GM04504 (cell line): ENCODE measurements at regions not wholly inside any gene's neighbourhood (a gene's known extent, or its start where the extent isn't known, plus 50 kb on each side); places are given as distances from the start of the nearest gene placed in this dataset.
"Not testable (repeated sequence)": the region's sequence is repeated elsewhere in the genome, so short reads cannot be mapped to it uniquely, and the experiment has no call there.

Experiments
- DNase-seq: peaks from one replicate; pipeline ENCODE4 v3.0.0-alpha.2; 2012; ENCODE audit warnings: low read depth

DNA sequence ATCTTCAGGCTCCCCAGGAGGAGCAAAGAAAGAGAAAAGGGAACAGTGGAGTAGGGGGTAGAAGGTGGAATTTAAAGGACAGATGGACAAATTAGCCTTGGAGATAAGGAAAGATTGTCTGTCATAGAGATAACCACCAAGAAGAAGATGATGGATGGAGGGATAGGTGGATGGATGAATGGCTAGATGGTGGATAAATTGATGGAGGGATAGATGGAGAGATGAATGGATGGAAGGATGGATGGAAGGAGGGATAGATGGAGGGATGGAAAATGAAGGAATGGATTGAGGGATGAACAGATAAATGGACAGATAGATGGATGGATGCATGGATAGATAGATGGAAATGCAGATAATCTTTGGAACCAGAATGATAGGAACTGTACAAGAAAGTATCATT lies 102.8 kb downstream of the TNFAIP3 start:
- DNase-seq, result no peak

DNA sequence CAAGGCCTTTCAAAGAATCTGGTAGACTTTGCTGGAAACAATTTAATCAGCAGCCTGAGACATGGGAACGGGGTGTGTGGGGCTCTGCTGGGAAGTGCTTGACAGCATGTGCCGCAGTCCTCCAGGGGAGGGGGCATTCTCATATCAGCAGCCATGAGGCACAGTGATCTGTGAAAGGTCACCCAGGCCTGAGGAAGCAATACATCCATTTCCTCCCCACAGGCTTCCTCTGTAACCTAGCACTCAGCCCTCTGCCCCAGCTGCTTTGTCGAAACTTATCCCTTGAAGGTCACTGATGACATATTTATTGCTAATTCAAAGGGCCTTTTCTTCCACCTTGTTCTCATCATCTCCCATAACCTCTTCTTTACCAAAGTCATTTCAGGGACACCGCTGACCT lies 103.3 kb downstream of the TNFAIP3 start:
- no peak for DNase-seq

DNA sequence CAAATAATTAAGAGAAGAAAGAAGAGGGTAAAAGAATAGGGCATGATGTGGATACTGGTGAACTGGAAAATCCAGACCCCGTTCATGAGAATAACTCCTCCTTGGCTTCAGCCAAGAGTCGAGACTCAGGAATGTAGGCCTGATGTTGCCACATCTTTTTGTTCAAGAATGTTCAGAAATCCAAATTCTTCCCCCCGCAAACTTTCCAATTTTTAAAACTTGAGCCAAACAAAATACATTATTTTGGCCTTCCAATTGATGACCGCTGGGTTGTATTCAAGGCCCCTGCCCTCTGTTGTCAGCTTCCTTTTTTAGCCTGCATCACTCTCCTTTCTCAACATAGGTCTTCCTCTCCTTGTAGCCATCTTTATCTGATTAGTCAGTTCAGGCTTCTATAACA lies 106.1 kb downstream of the TNFAIP3 start:
- no peak for DNase-seq

DNA sequence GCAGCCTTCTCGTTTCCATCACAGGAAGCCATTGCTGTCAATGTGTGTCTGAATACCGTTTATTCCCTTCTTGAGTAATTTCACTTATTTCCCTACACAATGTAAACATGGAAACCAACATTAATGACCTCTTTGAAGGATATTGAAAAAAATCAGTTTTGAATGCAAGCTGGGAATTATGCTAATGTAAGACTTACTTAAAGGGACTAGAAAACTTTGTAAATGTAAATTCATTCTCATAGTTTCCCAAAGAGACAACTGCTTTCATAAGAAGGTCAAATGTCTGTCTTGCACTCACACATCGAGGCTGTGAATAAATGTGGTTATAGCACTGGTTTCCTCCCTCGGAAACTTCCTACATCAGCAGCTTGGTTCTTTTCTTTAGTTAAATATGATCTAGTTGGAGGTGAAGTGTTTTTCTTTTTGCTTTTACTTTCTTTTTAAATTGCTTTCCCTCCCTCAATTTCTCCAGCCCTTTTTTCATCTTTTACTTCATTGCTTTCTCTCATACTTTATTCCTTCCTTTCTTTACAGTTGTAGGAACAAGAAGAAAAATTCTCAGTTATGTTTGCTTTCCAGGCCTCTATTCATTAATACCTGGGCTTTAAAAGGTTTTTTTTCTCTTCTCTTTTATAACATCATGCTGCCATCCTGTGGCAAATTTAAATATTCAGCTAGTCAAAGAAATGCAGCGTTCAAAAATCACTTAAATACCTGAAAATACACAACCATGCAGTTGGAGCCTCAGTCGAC lies 108.3 kb downstream of the TNFAIP3 start:
- no peak for DNase-seq

GRCh38 chr6:137976430-137976829 lies 109.4 kb downstream of the TNFAIP3 start:
- no peak for DNase-seq

- DNase-seq, result no peak
These were observed 110.1 kb downstream of the TNFAIP3 start for GRCh38 chr6:137977206-137977605.

DNA sequence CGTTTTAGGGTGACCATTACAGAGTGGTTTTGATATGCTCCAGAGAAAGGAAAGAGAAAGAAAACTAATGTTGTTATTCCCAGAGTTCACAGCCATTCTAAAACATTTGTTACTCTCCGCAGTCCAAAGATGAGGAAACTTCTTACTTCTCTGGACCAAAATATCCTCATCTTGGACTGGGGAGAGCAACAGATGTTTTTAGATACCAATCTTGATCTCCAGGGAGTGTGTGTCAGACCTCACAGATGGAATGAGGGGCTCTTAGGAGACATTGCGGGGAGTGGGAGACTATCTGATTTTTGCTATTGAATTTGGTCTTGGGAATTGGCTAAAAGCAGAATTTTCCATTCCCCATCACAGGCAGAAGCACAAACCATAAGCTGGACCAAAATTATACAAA lies 110.8 kb downstream of the TNFAIP3 start:
- DNase-seq, result no peak

DNA sequence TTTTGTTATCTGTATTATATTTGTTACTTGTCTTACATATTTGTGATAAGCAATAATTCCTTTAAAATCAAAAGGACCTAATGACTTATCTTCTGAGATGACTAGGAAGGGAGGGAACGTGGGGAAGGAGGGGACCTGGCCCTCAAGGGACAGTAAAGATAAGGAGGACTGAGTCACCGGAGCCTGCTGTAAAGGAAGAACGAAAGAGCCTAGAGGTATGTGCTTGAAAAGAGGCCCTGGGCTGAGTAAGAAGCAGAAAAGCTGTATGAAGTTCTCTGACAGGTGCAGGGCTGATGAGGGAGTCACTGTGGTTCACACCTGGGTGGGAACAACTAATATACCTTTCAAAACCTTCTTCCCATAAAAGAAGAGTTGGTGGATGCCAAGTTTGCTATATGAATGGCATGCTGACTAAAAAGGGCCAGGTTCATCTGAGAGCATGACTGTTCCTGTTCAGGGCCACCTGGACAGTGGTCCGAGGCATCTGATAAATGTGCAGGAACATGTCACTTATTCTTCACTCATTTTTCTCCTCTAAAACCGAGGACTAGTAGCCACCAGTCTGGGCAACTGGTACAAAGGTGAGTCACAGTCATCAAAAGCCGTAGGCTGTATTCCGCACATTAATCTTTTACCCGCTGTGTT lies 111.3 kb downstream of the TNFAIP3 start:
- DNase-seq, result no peak

DNA sequence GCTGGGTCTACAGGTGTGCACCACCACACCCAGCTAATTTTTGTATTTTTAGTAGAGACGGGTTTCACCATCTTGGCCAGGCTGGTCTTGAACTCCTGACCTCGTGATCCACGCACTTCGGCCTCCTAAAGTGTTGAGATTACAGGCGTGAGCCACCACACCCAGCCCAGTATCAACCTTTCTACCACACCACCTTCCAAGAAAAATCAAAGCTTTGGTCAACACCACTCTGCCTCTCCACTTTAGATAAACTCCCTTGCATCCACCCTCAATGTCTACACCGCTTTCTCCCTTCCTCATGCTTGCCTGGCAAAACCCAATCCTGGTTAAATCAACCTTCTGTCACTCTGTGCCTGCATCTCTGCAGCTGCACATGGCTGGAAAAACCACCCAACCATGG lies 112.2 kb downstream of the TNFAIP3 start:
- not testable (repeated sequence) for DNase-seq

GRCh38 chr6:137980777-137981176 lies 113.7 kb downstream of the TNFAIP3 start:
- no peak for DNase-seq

DNA sequence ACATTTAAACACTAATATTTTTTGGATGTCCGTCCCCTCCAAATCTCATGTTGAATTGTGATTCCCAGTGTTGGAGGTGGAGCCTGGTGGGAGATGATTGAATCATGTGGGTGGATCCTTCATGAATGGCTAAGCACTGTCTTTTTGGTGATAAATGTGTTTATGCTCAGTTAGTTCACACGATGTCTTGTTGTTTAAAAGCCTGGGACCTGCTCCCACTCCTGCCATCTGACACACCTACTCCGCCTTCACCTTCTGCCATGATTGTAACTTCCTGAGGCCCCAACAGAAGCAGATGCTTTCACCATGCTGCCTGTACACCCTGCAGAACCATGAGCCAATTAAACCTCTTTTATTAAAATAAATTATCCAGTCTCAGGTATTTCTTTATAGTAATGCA lies 114.7 kb downstream of the TNFAIP3 start:
- no peak for DNase-seq

DNA sequence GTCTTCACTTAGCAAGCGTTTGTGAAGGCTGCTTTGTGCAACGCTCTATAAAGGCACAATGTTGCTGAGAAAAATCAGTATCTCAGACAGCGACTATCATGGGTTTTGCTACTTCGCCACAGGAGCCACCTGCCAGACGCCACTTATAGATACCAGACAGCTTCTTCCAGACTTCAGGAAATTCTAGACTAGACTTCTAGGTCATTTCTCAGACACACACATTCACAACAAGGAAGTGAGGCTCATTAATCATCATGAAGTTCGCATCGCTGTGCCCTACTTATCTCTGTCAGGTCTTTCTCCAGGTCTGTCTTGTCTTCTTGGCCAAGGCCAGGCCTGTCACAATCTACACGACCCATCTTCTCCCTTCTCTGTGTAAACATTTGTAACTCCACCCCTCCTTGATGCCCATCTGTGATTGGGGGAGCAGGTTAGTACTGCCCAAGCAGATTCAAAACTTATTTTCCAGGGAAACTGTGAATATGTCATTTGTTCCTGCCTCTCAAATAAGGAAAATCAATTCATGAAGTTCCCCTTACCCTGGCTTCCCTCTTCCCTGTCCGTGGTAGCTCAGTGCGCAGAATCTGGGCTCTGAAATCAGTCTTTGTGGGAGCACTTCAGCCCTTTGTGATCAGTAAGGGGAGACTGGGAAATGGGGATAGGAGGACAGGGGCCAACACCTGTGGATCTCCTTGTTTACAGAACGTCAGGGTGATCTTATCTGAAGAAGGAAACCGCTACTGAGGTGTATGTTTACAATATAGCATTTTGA lies 115.5 kb downstream of the TNFAIP3 start:
- no peak for DNase-seq

GRCh38 chr6:137983269-137983668 lies 116.2 kb downstream of the TNFAIP3 start:
- DNase-seq, result no peak

- no peak for DNase-seq
These were observed 117.6 kb downstream of the PERP start for GRCh38 chr6:137989664-137990063.

GRCh38 chr6:137995371-137995770 lies 111.8 kb downstream of the PERP start:
- no peak for DNase-seq

DNA sequence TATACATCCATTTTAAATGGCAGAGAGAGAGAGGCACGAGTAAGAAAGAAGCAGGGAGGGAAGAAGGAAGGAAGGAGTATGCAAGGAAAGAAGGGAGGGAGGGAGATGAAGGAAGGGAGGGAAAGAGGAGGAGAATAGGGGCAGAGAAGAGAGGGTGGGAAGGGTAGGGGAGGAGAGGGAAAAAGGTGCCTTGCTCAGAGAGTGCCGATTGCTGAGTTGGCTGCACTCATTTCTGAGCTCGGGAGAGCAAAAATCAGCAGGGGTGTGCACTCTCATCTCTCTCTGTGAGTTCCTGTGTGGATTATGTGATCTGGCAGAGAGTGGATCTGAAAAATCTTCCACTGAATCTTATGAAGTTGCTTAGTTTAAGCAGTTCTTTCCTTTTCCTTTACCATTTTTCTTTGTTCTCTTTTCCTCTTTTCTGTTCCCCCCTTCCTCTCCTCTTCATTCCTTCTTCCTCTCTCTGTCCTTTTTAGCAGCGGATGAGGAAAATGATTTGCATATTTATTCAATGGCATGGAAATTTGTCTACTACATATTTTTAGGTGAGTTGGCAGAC lies 108.7 kb downstream of the PERP start:
- DNase-seq, result no peak

DNA sequence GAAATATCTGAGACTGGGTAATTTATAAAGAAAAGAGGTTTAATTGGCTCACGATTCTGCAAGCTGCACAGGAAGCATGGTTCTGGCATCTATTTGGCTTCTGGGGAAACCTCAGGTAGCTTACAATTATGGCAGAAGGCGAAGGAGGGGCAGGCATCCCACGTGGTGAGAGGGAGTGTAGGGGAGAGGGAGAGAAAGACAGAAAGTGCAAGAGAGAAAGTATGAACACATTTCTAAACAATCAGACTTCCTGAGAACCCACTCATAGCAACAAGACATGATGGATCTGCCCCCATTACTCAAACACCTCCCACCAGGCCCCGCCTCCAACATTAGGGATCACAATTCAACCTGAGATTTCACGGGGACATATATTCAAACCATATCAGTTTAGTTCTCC lies 107.4 kb downstream of the PERP start:
- DNase-seq, result no peak

- DNase-seq, result no peak
These were observed 106.3 kb downstream of the PERP start for GRCh38 chr6:138000941-138001340.

DNA sequence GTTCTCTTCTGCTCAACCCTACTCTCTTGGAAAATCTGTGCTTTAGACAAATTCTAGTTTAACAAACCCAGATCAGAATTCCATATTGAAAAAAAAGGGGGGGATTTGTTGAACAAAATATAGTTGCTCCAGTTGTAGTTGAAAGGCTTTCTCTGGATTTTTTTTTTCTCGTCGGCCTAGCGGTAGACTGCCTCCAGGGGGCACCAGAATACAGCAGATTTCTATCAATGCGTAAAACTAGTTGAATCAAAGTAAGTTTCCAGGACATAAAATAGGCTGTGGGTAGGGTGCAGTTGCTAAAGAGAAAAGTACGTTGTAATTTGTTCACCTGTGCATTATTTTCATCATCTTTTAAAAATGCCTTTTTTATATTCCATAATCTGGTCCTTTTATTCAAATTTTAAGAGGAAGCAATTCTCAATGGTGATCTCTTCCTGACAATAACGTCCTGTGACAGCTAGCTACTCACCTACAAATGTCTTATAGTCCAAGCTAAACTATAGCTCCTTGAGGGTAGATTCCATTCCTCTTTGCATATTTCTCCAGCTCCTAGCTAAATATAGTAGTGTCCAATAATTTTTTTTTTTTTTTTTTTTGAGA lies 105.4 kb downstream of the PERP start:
- peak; percentile 16 for DNase-seq

GRCh38 chr6:138004430-138005287 lies 102.6 kb downstream of the PERP start:
- DNase-seq, result peak; percentile 5

DNA sequence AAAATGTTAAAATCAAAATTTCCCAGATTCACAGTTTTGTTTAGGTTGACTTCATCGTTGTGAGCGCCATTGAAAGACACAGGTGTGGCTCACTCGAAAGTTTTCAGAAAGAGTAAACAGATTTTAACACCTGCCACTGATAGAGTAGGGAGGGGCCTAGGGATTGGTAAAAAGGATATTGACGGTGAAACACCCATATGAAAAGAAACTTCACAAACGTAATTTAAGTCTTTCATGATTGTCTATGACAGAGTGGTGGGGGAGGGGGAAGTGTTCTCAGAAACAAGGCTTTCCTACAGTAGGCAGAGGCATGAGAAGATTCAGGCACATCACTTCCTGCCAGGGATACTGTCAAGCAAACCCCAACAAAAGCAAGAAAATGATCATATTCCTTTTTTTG lies 101.4 kb downstream of the PERP start:
- no peak for DNase-seq
